ENCODE measurements at regions not wholly inside any gene's neighbourhood (a gene's known extent, or its start where the extent isn't known, plus 50 kb on each side); places are given as distances from the start of the nearest gene placed in this dataset.

- no peak for TF ChIP-seq TEAD4 (IDR thresholded peaks at IDR 0.05)
- TF ChIP-seq USF1 (IDR thresholded peaks at IDR 0.05): no peak
- no peak for TF ChIP-seq TAF1 (IDR thresholded peaks at IDR 0.05; ENCODE audit: low read depth)
- TF ChIP-seq TCF12 (IDR thresholded peaks at IDR 0.05; ENCODE audit: low read depth): no peak
- no peak for TF ChIP-seq NFIC (IDR thresholded peaks at IDR 0.05)
- TF ChIP-seq EGR1 (IDR thresholded peaks at IDR 0.05): no peak
- TF ChIP-seq YY1 (IDR thresholded peaks at IDR 0.05; ENCODE audit: low read depth): no peak
- no peak for TF ChIP-seq CEBPB (IDR thresholded peaks at IDR 0.05)
- no peak for TF ChIP-seq EP300 (IDR thresholded peaks at IDR 0.05; ENCODE audit: borderline replicate concordance)
- TF ChIP-seq REST (IDR thresholded peaks at IDR 0.05; ENCODE audit: low read depth): no peak
Measured at GRCh38 chr5:152739916-152740315, 334.8 kb upstream of the NMUR2 start.

- TF ChIP-seq TAF1 (IDR thresholded peaks at IDR 0.05; ENCODE audit: low read depth) (no peak), TCF12 (IDR thresholded peaks at IDR 0.05; ENCODE audit: low read depth) (no peak), TEAD4 (IDR thresholded peaks at IDR 0.05) (no peak), MAX (IDR thresholded peaks at IDR 0.05) (no peak), ZBTB7A (IDR thresholded peaks at IDR 0.05; ENCODE audit: low read depth) (no peak)
Measured at GRCh38 chr5:152801886-152802285, 396.8 kb upstream of the NMUR2 start.

- no peak for TF ChIP-seq REST (IDR thresholded peaks at IDR 0.05; ENCODE audit: low read depth)
- TF ChIP-seq CEBPB (IDR thresholded peaks at IDR 0.05): no peak
- TF ChIP-seq RAD21 (IDR thresholded peaks at IDR 0.05; ENCODE audit: low read depth): no peak
- no peak for TF ChIP-seq YY1 (IDR thresholded peaks at IDR 0.05; ENCODE audit: low read depth)
- no peak for TF ChIP-seq ZBTB7A (IDR thresholded peaks at IDR 0.05; ENCODE audit: low read depth)
- no peak for TF ChIP-seq TEAD4 (IDR thresholded peaks at IDR 0.05)
- no peak for TF ChIP-seq NFIC (IDR thresholded peaks at IDR 0.05)
- TF ChIP-seq FOXM1 (IDR thresholded peaks at IDR 0.05; ENCODE audit: borderline replicate concordance, low read depth): no peak
- TF ChIP-seq EP300 (IDR thresholded peaks at IDR 0.05; ENCODE audit: borderline replicate concordance): no peak
- no peak for TF ChIP-seq CREB1 (IDR thresholded peaks at IDR 0.05; ENCODE audit: low read depth)
- TF ChIP-seq TAF1 (IDR thresholded peaks at IDR 0.05; ENCODE audit: low read depth): no peak
- TF ChIP-seq MAX (IDR thresholded peaks at IDR 0.05): no peak
Measured at GRCh38 chr5:152804179-152804578, 399.1 kb upstream of the NMUR2 start.

- no peak for TF ChIP-seq YY1 (IDR thresholded peaks at IDR 0.05; ENCODE audit: low read depth)
- TF ChIP-seq NFIC (IDR thresholded peaks at IDR 0.05): no peak
- no peak for TF ChIP-seq FOXM1 (IDR thresholded peaks at IDR 0.05; ENCODE audit: borderline replicate concordance, low read depth)
- no peak for TF ChIP-seq REST (IDR thresholded peaks at IDR 0.05; ENCODE audit: low read depth)
- TF ChIP-seq EP300 (IDR thresholded peaks at IDR 0.05; ENCODE audit: borderline replicate concordance): no peak
- TF ChIP-seq TCF12 (IDR thresholded peaks at IDR 0.05; ENCODE audit: low read depth): no peak
- TF ChIP-seq CREB1 (IDR thresholded peaks at IDR 0.05; ENCODE audit: low read depth): no peak
- TF ChIP-seq ZBTB7A (IDR thresholded peaks at IDR 0.05; ENCODE audit: low read depth): no peak
- no peak for TF ChIP-seq EGR1 (IDR thresholded peaks at IDR 0.05)
- TF ChIP-seq MAX (IDR thresholded peaks at IDR 0.05): no peak
- no peak for TF ChIP-seq TEAD4 (IDR thresholded peaks at IDR 0.05)
- no peak for TF ChIP-seq RAD21 (IDR thresholded peaks at IDR 0.05; ENCODE audit: low read depth)
- no peak for TF ChIP-seq USF1 (IDR thresholded peaks at IDR 0.05)
Measured at GRCh38 chr5:152811988-152812387, 406.9 kb upstream of the NMUR2 start.

GRCh38 chr5:152813526-152813925 is 408.4 kb upstream of the NMUR2 start:
- TF ChIP-seq NFIC (IDR thresholded peaks at IDR 0.05): no peak

Data from Ishikawa (cell line).